Mammary epithelial cell (primary cell): ENCODE measurements at regions not wholly inside any gene's neighbourhood (a gene's known extent, or its start where the extent isn't known, plus 50 kb on each side); places are given as distances from the start of the nearest gene placed in this dataset.

Experiments
- CTCF ChIP-seq, 2 donors: IDR thresholded peaks in 1 of 2; conservative IDR thresholded peaks in 1 of 2; 2 replicates each; pipeline ENCODE4 v1.5.1; 2011 to 2012; ENCODE audit warnings: inconsistent platforms in 2 of 2, low read length in 2 of 2, mild to moderate bottlenecking in 2 of 2, control low read depth in 1 of 2, low read depth in 1 of 2; ENCODE audit not compliant: insufficient read depth in 1 of 2; ENCODE audit errors: extremely low read depth in 1 of 2
- EZH2 ChIP-seq: IDR thresholded peaks from 2 replicates; pipeline ENCODE4 v1.6.1; 2012; ENCODE audit warnings: low read length, inconsistent platforms, borderline replicate concordance

GRCh38 chr2:234825616-234826015 lies 126.2 kb upstream of the SH3BP4 start:
- TF ChIP-seq CTCF (conservative IDR thresholded peaks at IDR 0.05 in 1 of 2, IDR thresholded peaks at IDR 0.05 in 1 of 2; ENCODE audit: extremely low read depth in 1 of 2, insufficient read depth in 1 of 2, low read depth in 1 of 2, low read length in 2 of 2) (no peak), EZH2 (no peak)
